Choroid plexus epithelial cell (primary cell): ENCODE measurements at regions not wholly inside any gene's neighbourhood (a gene's known extent, or its start where the extent isn't known, plus 50 kb on each side); places are given as distances from the start of the nearest gene placed in this dataset.

Experiments used
- DNase-seq: peaks from one replicate; pipeline ENCODE4 v3.0.0-alpha.2; 2010; ENCODE audit warnings: low read depth
- H3K4me3 ChIP-seq: 2 replicates; pipeline ENCODE4 v1.5.1; 2011; ENCODE audit warnings: low read depth, mild to moderate bottlenecking, control low read depth, low read length, moderate library complexity
- TF ChIP-seq, protein P1 (sequence below): conservative IDR thresholded peaks from 2 replicates; pipeline ENCODE4 v1.5.1; 2011; ENCODE audit warnings: low read depth, mild to moderate bottlenecking, control low read depth, inconsistent platforms, low read length, moderate library complexity

GRCh38 chr5:36755342-36755741 lies 121.2 kb upstream of the NIPBL start:
- no peak overlapping the region for H3K4me3 ChIP-seq
- no peak for DNase-seq
- TF ChIP-seq, protein P1, sequence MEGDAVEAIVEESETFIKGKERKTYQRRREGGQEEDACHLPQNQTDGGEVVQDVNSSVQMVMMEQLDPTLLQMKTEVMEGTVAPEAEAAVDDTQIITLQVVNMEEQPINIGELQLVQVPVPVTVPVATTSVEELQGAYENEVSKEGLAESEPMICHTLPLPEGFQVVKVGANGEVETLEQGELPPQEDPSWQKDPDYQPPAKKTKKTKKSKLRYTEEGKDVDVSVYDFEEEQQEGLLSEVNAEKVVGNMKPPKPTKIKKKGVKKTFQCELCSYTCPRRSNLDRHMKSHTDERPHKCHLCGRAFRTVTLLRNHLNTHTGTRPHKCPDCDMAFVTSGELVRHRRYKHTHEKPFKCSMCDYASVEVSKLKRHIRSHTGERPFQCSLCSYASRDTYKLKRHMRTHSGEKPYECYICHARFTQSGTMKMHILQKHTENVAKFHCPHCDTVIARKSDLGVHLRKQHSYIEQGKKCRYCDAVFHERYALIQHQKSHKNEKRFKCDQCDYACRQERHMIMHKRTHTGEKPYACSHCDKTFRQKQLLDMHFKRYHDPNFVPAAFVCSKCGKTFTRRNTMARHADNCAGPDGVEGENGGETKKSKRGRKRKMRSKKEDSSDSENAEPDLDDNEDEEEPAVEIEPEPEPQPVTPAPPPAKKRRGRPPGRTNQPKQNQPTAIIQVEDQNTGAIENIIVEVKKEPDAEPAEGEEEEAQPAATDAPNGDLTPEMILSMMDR: no peak

DNA sequence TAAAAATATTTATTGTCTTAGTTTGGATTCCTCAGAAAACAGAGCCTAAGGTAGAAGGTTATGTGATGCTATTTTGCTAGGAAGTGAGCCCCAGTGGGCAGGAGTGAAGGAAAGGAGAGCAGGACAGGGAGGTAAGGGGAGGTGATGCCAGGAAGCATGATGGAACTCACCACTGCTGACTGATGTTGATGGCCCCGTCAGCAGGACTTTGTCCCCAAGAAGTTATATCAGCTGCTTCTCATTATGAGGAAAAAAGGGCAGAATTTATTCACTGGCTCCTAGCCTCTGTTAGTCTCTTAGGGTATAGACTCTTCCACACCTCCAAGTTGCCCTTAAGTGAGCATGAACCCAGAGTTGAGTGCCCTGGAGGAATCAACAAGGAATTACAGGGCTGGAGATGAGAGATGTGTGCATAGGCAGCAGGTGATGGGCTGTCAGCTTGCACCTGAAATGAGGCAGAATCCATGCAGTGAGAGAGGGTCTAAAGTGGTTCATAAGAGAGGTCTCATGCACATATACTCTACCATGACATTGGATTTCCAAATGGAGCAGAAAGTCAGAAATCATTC lies 120.6 kb upstream of the NIPBL start:
- DNase-seq: no peak
- H3K4me3 ChIP-seq: no peak overlapping the region

DNA sequence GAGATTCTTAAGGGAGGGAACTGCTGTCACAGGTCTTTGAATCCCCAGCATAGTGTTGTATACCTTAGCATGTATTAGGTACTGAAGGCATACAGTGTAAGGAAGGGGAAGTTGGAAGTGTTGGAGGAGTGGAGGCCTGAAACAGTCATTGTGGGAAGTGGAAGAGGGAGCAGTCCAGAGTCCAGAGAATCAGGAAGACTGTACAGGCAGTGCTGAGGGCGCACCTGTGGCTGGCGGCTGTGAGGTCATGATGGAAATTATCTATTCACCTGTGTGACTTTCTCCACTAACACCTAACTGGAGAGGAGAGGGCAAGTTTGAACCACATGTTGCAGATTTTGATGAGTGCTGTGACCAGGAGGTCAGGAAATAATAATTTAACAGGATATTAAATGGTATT lies 119.7 kb upstream of the NIPBL start:
- H3K4me3 ChIP-seq: no peak overlapping the region
- TF ChIP-seq, protein P1: no peak
- DNase-seq: no peak

More for the DNA sequence above, 120.6 kb upstream of the NIPBL start:
- TF ChIP-seq, protein P1: no peak

DNA sequence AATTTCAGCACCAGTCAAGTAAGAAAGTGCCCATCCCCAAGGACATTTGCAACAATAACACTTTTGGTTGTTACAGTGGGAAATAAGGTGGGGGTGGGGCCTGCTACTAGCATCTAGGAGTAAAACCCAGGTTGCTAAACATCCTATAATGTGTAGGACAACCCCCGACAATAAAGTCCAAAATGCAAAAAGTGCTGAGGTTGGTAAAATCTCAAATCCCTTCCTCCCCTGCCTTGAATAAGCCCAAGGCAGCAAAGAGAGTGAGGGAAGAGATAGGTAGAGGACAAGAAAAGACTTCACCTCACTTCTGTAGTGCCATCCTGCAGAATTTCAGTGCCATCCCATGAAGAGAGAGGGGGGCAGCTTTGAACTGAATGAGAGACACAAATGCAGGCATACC lies 117.5 kb upstream of the NIPBL start:
- TF ChIP-seq, protein P1: no peak
- H3K4me3 ChIP-seq: no peak overlapping the region
- no peak for DNase-seq

DNA sequence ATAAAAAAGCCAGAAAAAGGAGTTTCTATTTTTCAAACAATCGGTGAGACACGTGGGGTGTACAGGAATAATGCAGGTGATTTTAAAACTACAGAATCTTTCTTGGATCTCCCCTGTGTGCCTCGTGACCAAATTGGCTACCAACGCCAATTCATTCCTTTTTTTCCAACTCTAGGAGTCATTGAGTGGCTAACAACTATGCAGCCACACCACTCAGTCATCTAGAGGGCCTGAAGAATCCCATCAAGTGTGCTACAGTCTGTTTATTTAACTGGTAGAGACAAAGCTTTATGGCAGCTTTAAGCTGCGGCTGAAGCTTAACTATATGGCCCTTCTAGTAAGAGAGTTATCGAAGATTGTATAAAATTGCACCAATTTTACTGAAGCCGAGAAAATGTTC lies 113.1 kb upstream of the NIPBL start:
- TF ChIP-seq, protein P1: no peak
- H3K4me3 ChIP-seq: no peak overlapping the region
- no peak for DNase-seq

DNA sequence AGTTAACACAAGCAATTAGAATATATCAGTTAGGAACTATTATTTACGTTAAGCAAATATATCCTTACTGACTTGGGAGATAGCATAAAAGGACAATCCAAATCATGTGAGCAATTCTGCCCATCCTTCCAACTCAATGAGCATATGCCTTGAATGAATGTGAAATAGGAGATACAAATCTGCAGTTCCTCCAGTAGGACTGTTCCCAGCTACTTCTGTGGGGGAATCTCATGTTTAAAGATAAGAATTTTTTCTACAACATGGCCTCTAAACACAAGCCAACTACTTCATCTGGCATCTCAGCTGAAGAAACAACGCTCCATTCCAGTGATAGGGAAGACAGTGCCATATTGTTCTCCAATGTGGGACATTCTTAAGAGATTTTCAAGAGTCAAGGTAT lies 110.7 kb upstream of the NIPBL start:
- TF ChIP-seq, protein P1: no peak
- DNase-seq: no peak
- no peak overlapping the region for H3K4me3 ChIP-seq

DNA sequence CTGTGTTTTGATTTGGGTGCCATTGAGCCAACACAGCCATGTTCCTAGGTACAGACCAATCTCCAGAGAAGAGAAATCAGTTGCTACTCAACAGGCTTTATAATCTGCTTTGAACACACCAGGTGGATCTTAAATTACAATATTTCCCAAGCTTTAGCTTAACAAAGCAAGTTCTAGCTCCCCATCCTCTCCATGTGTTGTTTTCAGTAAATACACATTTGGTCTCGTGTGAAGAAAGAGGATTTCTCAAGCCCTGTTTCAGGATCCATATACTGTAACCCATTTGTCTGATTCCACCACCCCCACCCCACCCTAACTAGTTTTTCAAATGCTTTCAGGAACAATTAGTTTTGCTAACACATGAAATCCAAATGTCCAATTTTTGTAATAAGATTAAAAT lies 109.6 kb upstream of the NIPBL start:
- H3K4me3 ChIP-seq: no peak overlapping the region
- TF ChIP-seq, protein P1: no peak
- DNase-seq: no peak
